ENCODE measurements at regions not wholly inside any gene's neighbourhood (a gene's known extent, or its start where the extent isn't known, plus 50 kb on each side); places are given as distances from the start of the nearest gene placed in this dataset.
"Not testable (repeated sequence)": the region's sequence is repeated elsewhere in the genome, so short reads cannot be mapped to it uniquely, and the experiment has no call there.

DNA sequence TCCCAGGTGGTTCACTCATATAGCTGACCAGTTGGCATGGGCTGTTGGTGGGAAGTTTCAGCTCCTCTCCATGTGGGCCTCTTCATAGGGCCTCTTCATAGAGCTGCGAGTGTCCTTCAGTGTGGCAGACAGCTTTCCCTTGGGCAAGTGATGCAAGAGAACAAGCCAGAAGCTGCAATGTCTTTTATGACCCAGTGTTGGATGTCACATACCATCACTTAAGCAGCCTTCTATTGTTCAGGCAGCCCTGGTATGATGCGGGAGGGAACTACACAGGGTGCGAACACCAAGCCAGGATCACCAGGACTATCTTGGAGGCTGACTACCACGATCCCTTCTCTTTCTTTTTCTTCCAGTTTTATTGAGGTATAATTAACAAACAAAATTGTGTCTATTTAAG is 126.5 kb upstream of the ITGA6 start:
- TF ChIP-seq, protein P1, sequence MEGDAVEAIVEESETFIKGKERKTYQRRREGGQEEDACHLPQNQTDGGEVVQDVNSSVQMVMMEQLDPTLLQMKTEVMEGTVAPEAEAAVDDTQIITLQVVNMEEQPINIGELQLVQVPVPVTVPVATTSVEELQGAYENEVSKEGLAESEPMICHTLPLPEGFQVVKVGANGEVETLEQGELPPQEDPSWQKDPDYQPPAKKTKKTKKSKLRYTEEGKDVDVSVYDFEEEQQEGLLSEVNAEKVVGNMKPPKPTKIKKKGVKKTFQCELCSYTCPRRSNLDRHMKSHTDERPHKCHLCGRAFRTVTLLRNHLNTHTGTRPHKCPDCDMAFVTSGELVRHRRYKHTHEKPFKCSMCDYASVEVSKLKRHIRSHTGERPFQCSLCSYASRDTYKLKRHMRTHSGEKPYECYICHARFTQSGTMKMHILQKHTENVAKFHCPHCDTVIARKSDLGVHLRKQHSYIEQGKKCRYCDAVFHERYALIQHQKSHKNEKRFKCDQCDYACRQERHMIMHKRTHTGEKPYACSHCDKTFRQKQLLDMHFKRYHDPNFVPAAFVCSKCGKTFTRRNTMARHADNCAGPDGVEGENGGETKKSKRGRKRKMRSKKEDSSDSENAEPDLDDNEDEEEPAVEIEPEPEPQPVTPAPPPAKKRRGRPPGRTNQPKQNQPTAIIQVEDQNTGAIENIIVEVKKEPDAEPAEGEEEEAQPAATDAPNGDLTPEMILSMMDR (IDR thresholded peaks at IDR 0.05; ENCODE audit: control insufficient read depth, insufficient read depth, low read depth, low read length, missing control alignments), result no peak
- no peak for DNase-seq (ENCODE audit: low read depth)
- no peak overlapping the region for H3K4me3 ChIP-seq (ENCODE audit: control insufficient read depth, low read depth, low read length)

DNA sequence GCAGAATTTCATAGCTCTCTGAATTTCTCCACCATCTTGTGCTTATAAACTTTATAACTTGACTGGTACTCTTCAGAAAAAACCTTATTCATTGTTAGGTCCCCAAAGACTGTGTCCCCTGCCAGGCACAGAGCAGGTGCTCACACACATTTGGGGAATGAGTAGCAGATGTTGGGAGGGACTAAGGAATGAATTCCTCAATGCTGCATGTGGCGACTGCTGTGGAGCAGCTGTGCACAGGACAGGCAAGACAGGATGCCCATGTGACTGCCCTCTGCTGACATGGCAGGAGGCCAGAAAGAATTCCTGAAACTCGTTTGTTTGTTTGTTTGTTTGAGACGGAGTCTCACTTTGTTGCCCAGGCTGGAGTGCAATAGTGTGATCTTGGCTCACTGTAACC is 122.3 kb upstream of the ITGA6 start:
- no peak for DNase-seq (ENCODE audit: low read depth)
- H3K4me3 ChIP-seq (ENCODE audit: control insufficient read depth, low read depth, low read length), result no peak overlapping the region
- TF ChIP-seq, protein P1 (IDR thresholded peaks at IDR 0.05; ENCODE audit: control insufficient read depth, insufficient read depth, low read depth, low read length, missing control alignments), result no peak

DNA sequence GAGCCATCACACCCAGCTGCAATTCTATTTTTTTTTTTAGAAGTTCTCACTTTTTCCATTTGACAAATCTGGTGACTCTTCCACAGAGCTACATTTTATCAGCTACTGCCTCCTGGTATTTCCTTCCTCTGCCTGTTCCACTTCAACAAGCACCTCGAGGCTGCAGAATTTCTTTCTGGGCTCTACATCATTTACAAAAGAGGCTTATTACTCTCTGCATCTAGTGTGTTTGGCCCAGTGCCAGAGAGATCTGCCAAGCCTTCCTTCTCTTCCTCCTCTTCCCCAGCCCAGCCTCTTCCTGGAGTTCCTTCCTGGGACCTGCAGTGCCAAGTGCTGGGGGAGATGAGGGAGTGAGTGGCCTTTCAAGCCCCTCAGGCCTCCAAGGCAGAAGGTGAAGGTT is 119.6 kb upstream of the ITGA6 start:
- TF ChIP-seq, protein P1 (IDR thresholded peaks at IDR 0.05; ENCODE audit: control insufficient read depth, insufficient read depth, low read depth, low read length, missing control alignments), result no peak
- no peak for DNase-seq (ENCODE audit: low read depth)
- no peak overlapping the region for H3K4me3 ChIP-seq (ENCODE audit: control insufficient read depth, low read depth, low read length)

DNA sequence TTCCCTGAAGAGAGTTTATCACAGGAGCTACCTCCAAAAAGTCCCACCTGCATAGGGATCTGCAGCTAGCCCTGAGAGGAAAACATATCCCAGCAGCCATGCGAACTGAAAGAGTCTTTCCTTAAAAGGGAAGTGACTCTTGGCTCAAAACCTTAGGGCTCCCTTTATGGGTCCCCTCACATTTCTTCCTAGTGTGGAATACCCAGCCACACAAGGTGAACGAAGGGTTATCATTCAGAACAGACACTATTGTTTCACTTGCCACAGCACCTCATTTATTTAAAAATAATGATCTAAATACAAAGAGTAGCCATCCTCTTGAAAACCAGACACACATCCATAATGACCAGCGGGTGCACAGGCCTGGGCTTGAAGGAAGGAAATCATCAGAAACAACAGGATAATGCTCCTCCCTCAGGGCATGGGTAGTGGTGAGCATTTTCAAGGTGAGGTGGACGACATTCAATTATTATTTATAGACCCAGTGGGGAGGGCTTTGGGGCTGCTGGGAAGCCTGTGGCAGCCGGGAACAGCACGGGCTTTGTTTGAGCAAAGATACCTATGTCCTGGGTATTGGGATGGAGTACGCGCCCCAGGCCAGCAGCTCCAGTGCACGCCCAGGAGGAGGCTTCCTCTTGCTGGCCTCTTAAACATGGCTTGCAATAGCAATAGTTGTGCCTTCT is 119.0 kb upstream of the ITGA6 start:
- DNase-seq (ENCODE audit: low read depth), result no peak
- H3K4me3 ChIP-seq (ENCODE audit: control insufficient read depth, low read depth, low read length), result no peak overlapping the region
- TF ChIP-seq, protein P1 (IDR thresholded peaks at IDR 0.05; ENCODE audit: control insufficient read depth, insufficient read depth, low read depth, low read length, missing control alignments), result no peak

DNA sequence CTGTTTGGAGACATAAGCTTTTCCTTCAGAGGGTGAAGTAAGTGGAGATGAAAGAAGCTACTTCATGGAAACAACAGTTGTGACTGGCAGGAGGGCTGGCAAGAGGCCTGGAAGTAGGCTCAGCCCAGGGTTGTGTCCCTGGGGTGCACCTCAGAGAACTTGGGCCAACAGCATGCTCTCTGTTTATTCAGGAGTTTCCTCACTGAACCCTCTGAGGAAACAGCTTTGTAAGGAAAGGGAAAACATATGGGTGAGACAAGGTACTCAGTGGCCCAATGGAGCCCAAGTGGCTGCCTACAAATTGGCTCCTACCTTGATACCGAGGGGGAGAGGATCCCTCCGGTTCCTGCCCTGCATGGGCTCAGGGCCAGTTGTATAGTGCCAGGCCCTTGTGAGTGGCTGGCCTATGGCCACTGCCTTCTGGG is 115.5 kb upstream of the ITGA6 start:
- DNase-seq (ENCODE audit: low read depth), result no peak
- TF ChIP-seq, protein P1 (IDR thresholded peaks at IDR 0.05; ENCODE audit: control insufficient read depth, insufficient read depth, low read depth, low read length, missing control alignments), result no peak
- no peak overlapping the region for H3K4me3 ChIP-seq (ENCODE audit: control insufficient read depth, low read depth, low read length)

DNA sequence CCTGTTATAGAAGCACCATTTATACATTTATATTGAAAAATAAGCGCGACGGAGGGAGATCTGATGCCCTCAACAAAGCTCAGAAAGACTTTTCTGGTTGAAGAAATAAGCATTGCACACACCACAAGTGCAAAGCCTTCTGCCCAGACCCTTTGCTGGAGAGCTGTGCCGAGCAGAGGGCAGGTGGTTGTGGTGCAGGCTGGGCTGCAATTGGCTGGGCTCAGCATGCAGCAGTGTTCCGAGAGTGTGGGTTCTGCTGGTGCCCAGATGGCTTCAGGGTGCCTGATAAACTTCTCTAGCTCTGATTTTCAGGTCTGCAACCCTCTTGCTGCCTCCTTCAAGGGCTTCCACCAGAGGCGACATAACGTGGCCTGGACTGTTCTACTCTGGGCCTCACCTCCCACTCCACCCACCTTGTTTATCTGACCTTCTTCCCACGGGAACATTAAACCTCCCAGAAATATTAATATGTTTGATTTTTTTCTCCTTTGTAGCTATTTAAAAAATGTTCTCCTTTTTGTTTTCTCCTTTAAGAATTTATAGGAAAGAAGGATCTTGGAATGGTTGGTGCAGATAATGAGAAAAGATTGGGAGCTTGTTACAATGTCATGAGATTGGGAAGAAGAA is 113.6 kb upstream of the ITGA6 start:
- H3K4me3 ChIP-seq (ENCODE audit: control insufficient read depth, low read depth, low read length), result no peak overlapping the region
- DNase-seq (ENCODE audit: low read depth), result no peak
- TF ChIP-seq, protein P1 (IDR thresholded peaks at IDR 0.05; ENCODE audit: control insufficient read depth, insufficient read depth, low read depth, low read length, missing control alignments), result no peak

DNA sequence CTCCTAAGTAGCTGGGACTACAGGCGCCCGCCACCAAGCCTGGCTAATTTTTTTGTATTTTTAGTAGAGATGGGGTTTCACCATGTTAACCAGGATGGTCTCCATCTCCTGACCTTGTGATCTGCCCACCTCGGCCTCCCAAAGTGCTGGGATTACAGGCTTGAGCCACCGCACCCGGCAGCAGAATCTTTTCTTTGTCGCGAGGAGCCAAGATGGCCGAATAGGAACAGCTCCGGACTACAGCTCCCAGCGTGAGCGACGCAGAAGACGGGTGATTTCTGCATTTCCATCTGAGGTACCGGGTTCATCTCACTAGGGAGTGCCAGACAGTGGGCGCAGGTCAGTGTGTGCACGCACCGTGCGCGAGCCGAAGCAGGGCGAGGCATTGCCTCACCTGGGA is 112.3 kb upstream of the ITGA6 start:
- not testable (repeated sequence) for H3K4me3 ChIP-seq (ENCODE audit: control insufficient read depth, low read depth, low read length); DNase-seq (ENCODE audit: low read depth)
